ENCODE measurements at regions not wholly inside any gene's neighbourhood (a gene's known extent, or its start where the extent isn't known, plus 50 kb on each side); places are given as distances from the start of the nearest gene placed in this dataset.

GRCh38 chr7:116433246-116433645, 66.3 kb upstream of the CAV2 start:
- TF ChIP-seq CTCF (IDR thresholded peaks at IDR 0.05; ENCODE audit: low read length): no peak
- TF ChIP-seq EZH2 (IDR thresholded peaks at IDR 0.05; ENCODE audit: borderline replicate concordance, low read length): no peak
